ENCODE measurements at regions not wholly inside any gene's neighbourhood (a gene's known extent, or its start where the extent isn't known, plus 50 kb on each side); places are given as distances from the start of the nearest gene placed in this dataset.

GRCh38 chr5:2582106-2582505 lies 169.4 kb downstream of the IRX2 start:
- TF ChIP-seq POLR2A (IDR thresholded peaks at IDR 0.05; ENCODE audit: low read length) (no peak), GATA1 (IDR thresholded peaks at IDR 0.05; ENCODE audit: low read depth, low read length) (no peak)
